ENCODE measurements at regions not wholly inside any gene's neighbourhood (a gene's known extent, or its start where the extent isn't known, plus 50 kb on each side); places are given as distances from the start of the nearest gene placed in this dataset.

DNA sequence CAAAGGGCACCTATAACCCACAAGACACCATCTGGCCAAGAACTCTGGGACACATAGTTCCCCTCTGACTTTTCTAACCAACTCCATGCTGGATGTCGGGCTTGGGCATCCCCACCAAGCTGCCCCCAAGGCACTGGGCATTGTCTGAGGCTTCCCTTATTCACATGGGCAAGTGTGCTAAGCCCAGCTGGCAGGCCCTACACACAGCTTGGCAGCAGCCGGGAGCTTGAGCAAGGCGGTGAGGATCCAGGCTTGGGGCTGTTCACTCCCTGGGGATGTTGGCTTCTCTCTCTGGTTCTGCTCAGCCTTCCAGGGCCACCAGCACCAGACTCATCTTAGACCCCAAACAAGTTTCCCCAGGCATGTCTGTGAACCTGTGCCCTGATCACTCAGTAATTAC is 138.3 kb upstream of the KAZN start:
- Histone ChIP-seq H3K4me2 (ENCODE audit: low read depth, low read length) (no peak overlapping the region), H3K79me2 (ENCODE audit: insufficient read depth, low read length) (no peaks in the 10 kb centered on the region), H3K4me3 (replicated peaks in 1 of 3; ENCODE audit: insufficient read depth in 1 of 3, low read depth in 2 of 3, low read length in 3 of 3) (no peak overlapping the region), H3K27ac (ENCODE audit: extremely low read length, insufficient read depth, low read length) (no peak overlapping the region), H4K20me1 (ENCODE audit: insufficient read depth, low read length) (no peaks in the 10 kb centered on the region), H3K9me3 (ENCODE audit: low read length) (no peaks in the 10 kb centered on the region), H3K36me3 (replicated peaks in 1 of 2; ENCODE audit: control insufficient read depth in 1 of 2, insufficient read depth in 2 of 2, low read length in 2 of 2) (no peaks in the 10 kb centered on the region), H3K4me1 (ENCODE audit: insufficient read depth, low read length) (no peaks in the 10 kb centered on the region), H3K27me3 (ENCODE audit: control insufficient read depth in 1 of 2, insufficient read depth in 2 of 2, low read length in 2 of 2) (peaks cover 0 to 4% of the 10 kb centered on the region in 2 experiments; a peak in 2 of 5 replicates), H2AFZ (ENCODE audit: low read length) (no peak overlapping the region), H3K9ac (ENCODE audit: insufficient read depth, low read depth, low read length) (no peak overlapping the region)
- DNase-seq (ENCODE audit: low spot score) (no peak), FAIRE-seq (no peak), ATAC-seq (no peak)
- WGBS (ENCODE audit: low lambda C conversion rate) = no CpG with 5 or more reads among the region's 3 CpGs
- TF ChIP-seq ZNF577 (CRISPR knock-in tag; IDR thresholded peaks at IDR 0.05; ENCODE audit: borderline replicate concordance, low read depth) (no peak), ZNF552 (CRISPR knock-in tag; IDR thresholded peaks at IDR 0.05; ENCODE audit: borderline replicate concordance) (no peak), RBM39 (IDR thresholded peaks at IDR 0.05; ENCODE audit: low read depth, low read length, poor library complexity, severe bottlenecking) (no peak), ZBTB20 (CRISPR knock-in tag; IDR thresholded peaks at IDR 0.05; ENCODE audit: borderline replicate concordance, low read depth) (no peak), PAWR (CRISPR knock-in tag; IDR thresholded peaks at IDR 0.05; ENCODE audit: borderline replicate concordance) (no peak), AFF4 (CRISPR knock-in tag; IDR thresholded peaks at IDR 0.05) (no peak)
- TF ChIP-seq, protein P1, sequence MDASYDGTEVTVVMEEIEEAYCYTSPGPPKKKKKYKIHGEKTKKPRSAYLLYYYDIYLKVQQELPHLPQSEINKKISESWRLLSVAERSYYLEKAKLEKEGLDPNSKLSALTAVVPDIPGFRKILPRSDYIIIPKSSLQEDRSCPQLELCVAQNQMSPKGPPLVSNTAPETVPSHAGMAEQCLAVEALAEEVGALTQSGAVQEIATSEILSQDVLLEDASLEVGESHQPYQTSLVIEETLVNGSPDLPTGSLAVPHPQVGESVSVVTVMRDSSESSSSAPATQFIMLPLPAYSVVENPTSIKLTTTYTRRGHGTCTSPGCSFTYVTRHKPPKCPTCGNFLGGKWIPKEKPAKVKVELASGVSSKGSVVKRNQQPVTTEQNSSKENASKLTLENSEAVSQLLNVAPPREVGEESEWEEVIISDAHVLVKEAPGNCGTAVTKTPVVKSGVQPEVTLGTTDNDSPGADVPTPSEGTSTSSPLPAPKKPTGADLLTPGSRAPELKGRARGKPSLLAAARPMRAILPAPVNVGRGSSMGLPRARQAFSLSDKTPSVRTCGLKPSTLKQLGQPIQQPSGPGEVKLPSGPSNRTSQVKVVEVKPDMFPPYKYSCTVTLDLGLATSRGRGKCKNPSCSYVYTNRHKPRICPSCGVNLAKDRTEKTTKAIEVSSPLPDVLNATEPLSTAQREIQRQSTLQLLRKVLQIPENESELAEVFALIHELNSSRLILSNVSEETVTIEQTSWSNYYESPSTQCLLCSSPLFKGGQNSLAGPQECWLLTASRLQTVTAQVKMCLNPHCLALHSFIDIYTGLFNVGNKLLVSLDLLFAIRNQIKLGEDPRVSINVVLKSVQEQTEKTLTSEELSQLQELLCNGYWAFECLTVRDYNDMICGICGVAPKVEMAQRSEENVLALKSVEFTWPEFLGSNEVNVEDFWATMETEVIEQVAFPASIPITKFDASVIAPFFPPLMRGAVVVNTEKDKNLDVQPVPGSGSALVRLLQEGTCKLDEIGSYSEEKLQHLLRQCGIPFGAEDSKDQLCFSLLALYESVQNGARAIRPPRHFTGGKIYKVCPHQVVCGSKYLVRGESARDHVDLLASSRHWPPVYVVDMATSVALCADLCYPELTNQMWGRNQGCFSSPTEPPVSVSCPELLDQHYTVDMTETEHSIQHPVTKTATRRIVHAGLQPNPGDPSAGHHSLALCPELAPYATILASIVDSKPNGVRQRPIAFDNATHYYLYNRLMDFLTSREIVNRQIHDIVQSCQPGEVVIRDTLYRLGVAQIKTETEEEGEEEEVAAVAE (CRISPR knock-in tag; IDR thresholded peaks at IDR 0.05; ENCODE audit: borderline replicate concordance) = no peak
- TF ChIP-seq, protein P2, sequence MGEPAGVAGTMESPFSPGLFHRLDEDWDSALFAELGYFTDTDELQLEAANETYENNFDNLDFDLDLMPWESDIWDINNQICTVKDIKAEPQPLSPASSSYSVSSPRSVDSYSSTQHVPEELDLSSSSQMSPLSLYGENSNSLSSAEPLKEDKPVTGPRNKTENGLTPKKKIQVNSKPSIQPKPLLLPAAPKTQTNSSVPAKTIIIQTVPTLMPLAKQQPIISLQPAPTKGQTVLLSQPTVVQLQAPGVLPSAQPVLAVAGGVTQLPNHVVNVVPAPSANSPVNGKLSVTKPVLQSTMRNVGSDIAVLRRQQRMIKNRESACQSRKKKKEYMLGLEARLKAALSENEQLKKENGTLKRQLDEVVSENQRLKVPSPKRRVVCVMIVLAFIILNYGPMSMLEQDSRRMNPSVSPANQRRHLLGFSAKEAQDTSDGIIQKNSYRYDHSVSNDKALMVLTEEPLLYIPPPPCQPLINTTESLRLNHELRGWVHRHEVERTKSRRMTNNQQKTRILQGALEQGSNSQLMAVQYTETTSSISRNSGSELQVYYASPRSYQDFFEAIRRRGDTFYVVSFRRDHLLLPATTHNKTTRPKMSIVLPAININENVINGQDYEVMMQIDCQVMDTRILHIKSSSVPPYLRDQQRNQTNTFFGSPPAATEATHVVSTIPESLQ (CRISPR knock-in tag; conservative IDR thresholded peaks at IDR 0.05) = no peak
- CTCF ChIA-PET (ENCODE audit: low intra/inter-chr PET ratio, low total read pairs) = no interaction called here
- BruUV-seq (replicated peaks) = no TSS peak
- intact Hi-C loops (cut with micrococcal nuclease; ENCODE audit: unreplicated experiment) = no loop called here
- in situ Hi-C loops (cut with HindIII; ENCODE audit: extremely low pct_ligation_motif_present, low pct_unique_long_range_greater_than_20kb) = no loop called here
- POLR2A ChIA-PET = no interaction called here
